H1 (cell line): ENCODE measurements at regions not wholly inside any gene's neighbourhood (a gene's known extent, or its start where the extent isn't known, plus 50 kb on each side); places are given as distances from the start of the nearest gene placed in this dataset.

Experiments used
- CTCF ChIA-PET: fragments of 300-600 bp; sonication (Branson Sonifier 250); formaldehyde crosslinking; loops from one replicate; lab custom pipeline; 2021; ENCODE audit not compliant: partially characterized antibody; lab: Charles Lee
- POLR2A ChIA-PET: fragments of 300-600 bp; sonication (Branson Sonifier 250); formaldehyde crosslinking; loops from one replicate; lab custom pipeline; 2021; ENCODE audit warnings: inconsistent platforms; ENCODE audit not compliant: partially characterized antibody; lab: Charles Lee
- DNase-seq, 2 experiments: peaks; one replicate each; pipeline versions ENCODE4 v3.0.0 to v3.0.0-alpha.2; 2010 to 2022; ENCODE audit warnings: low spot score in 2 of 2, low read depth in 1 of 2, mixed read lengths in 1 of 2
- FAIRE-seq: peaks from 2 replicates; lab custom pipeline; 2011; peaks lifted over from hg19 to GRCh38; lab: Jason Lieb, UNC
- H2AFZ ChIP-seq: 2 replicates; pipeline ENCODE4 v1.8.1; 2012; ENCODE audit warnings: low read length, inconsistent platforms
- H2AK5ac ChIP-seq: 2 replicates; pipeline ENCODE4 v1.6.1; 2013; ENCODE audit warnings: low read depth, low read length
- H2BK120ac ChIP-seq: replicated peaks from 2 replicates; pipeline ENCODE3; 2013; ENCODE audit warnings: low read depth, low read length, inconsistent platforms
- H2BK12ac ChIP-seq: 2 replicates; pipeline ENCODE4 v1.6.1; 2013; ENCODE audit warnings: low read depth, low read length
- H2BK15ac ChIP-seq: 2 replicates; pipeline ENCODE4 v1.6.1; 2013; ENCODE audit warnings: low read length
- H2BK20ac ChIP-seq: 2 replicates; pipeline ENCODE4 v1.6.1; 2013; ENCODE audit warnings: low read length
- H2BK5ac ChIP-seq: 2 replicates; pipeline ENCODE4 v1.6.1; 2013; ENCODE audit warnings: low read depth, low read length
- H3K14ac ChIP-seq: 2 replicates; pipeline ENCODE4 v1.6.1; 2013; ENCODE audit warnings: inconsistent platforms; ENCODE audit not compliant: insufficient read length
- H3K18ac ChIP-seq: 2 replicates; pipeline ENCODE4 v1.6.1; 2013; ENCODE audit warnings: low read length; ENCODE audit errors: extremely low read depth
- H3K23ac ChIP-seq: 2 replicates; pipeline ENCODE4 v1.6.1; 2013; ENCODE audit warnings: inconsistent platforms; ENCODE audit not compliant: insufficient read length
- H3K23me2 ChIP-seq: 2 replicates; pipeline ENCODE4 v1.6.1; 2013; ENCODE audit warnings: low read depth, low read length
- H3K27ac ChIP-seq: 2 replicates; pipeline ENCODE4 v1.6.1; 2011; ENCODE audit warnings: low read depth, low read length, inconsistent platforms
- H3K27me3 ChIP-seq, 4 experiments: replicated peaks in 1 of 4; 1 replicate in 1 of 4; 2 replicates in 3 of 4; pipeline versions ENCODE4 v1.6.1 to v1.8.1; 2011 to 2013; ENCODE audit warnings: low read length in 3 of 4, mild to moderate bottlenecking in 3 of 4, inconsistent platforms in 2 of 4, mixed read lengths in 2 of 4, moderate library complexity in 1 of 4; ENCODE audit not compliant: control insufficient read depth in 3 of 4, insufficient read depth in 3 of 4; ENCODE audit errors: extremely low read depth in 1 of 4
- H3K36me3 ChIP-seq, 4 experiments: 2 replicates each; pipeline versions ENCODE4 v1.6.1 to v1.8.1; 2011 to 2013; ENCODE audit warnings: mild to moderate bottlenecking in 4 of 4, low read length in 3 of 4, moderate library complexity in 2 of 4, control low read depth in 1 of 4, inconsistent platforms in 1 of 4; ENCODE audit not compliant: insufficient read depth in 4 of 4, control insufficient read depth in 2 of 4
- H3K4ac ChIP-seq: replicated peaks from 2 replicates; pipeline ENCODE3; 2013; ENCODE audit warnings: low read length, low read depth, mixed read lengths, inconsistent platforms; ENCODE audit not compliant: insufficient read length
- H3K4me1 ChIP-seq, 4 experiments: replicated peaks in 1 of 4; 1 replicate in 1 of 4; 2 replicates in 3 of 4; pipeline versions ENCODE4 v1.6.1 to v1.8.1; 2011 to 2013; ENCODE audit warnings: low read length in 3 of 4, inconsistent platforms in 2 of 4, mixed read lengths in 1 of 4; ENCODE audit not compliant: insufficient read depth in 4 of 4, control insufficient read depth in 3 of 4
- H3K4me2 ChIP-seq, 2 experiments: 2 replicates each; pipeline versions ENCODE4 v1.6.1 to v1.8.1; 2011 to 2013; ENCODE audit warnings: low read depth in 2 of 2, low read length in 2 of 2, control low read depth in 1 of 2, inconsistent platforms in 1 of 2, mild to moderate bottlenecking in 1 of 2; ENCODE audit not compliant: insufficient read depth in 1 of 2
- H3K4me3 ChIP-seq, 4 experiments: fragments of 200-600, 300-600 bp in 1 of 4; sonication (generic), shearing (Covaris generic), sonication (Bioruptor Twin) in 1 of 4; 2 replicates each; pipeline versions ENCODE4 v1.5.1 to v1.8.1; 2011 to 2016; ENCODE audit warnings: low read length in 4 of 4, low read depth in 3 of 4, control low read depth in 2 of 4, inconsistent platforms in 2 of 4, mild to moderate bottlenecking in 2 of 4, mixed read lengths in 1 of 4, moderate library complexity in 1 of 4; ENCODE audit not compliant: insufficient read depth in 2 of 4; ENCODE audit errors: extremely low read depth in 1 of 4
- H3K56ac ChIP-seq: replicated peaks from 2 replicates; pipeline ENCODE3; 2013; ENCODE audit warnings: low read depth, mild to moderate bottlenecking, mixed read lengths, low read length, inconsistent platforms; ENCODE audit not compliant: insufficient read length
- H3K79me1 ChIP-seq: 2 replicates; pipeline ENCODE4 v1.6.1; 2013; ENCODE audit warnings: low read depth, low read length, control low read depth
- H3K79me2 ChIP-seq, 2 experiments: 2 replicates each; pipeline versions ENCODE4 v1.6.1 to v1.8.1; 2012 to 2013; ENCODE audit warnings: low read length in 2 of 2, mild to moderate bottlenecking in 2 of 2, inconsistent platforms in 1 of 2; ENCODE audit not compliant: insufficient read depth in 2 of 2, control insufficient read depth in 1 of 2
- H3K9ac ChIP-seq, 4 experiments: replicated peaks in 1 of 4; 1 replicate in 1 of 4; 2 replicates in 3 of 4; pipeline versions ENCODE4 v1.6.1 to v1.8.1; 2011 to 2013; ENCODE audit warnings: low read depth in 3 of 4, low read length in 3 of 4, control low read depth in 2 of 4, mild to moderate bottlenecking in 2 of 4, moderate library complexity in 2 of 4, inconsistent platforms in 1 of 4; ENCODE audit errors: extremely low read depth in 1 of 4
- H3K9me3 ChIP-seq, 2 experiments: 2 replicates each; pipeline versions ENCODE4 v1.6.1 to v1.8.1; 2012 to 2013; ENCODE audit warnings: mild to moderate bottlenecking in 2 of 2, moderate library complexity in 2 of 2, control low read depth in 1 of 2, inconsistent platforms in 1 of 2, low read depth in 1 of 2, low read length in 1 of 2, mixed read lengths in 1 of 2; ENCODE audit not compliant: insufficient read depth in 2 of 2
- H4K20me1 ChIP-seq, 2 experiments: replicated peaks in 1 of 2; 2 replicates each; pipeline versions ENCODE3 to v1.8.1; 2011 to 2013; ENCODE audit warnings: inconsistent platforms in 2 of 2, low read length in 2 of 2, mild to moderate bottlenecking in 1 of 2; ENCODE audit not compliant: insufficient read depth in 2 of 2, control insufficient read depth in 1 of 2
- H4K5ac ChIP-seq: 2 replicates; pipeline ENCODE4 v1.6.1; 2013; ENCODE audit warnings: low read length, low read depth, mixed read lengths, inconsistent platforms; ENCODE audit not compliant: insufficient read length
- H4K8ac ChIP-seq: 2 replicates; pipeline ENCODE4 v1.8.0; 2013; ENCODE audit warnings: mild to moderate bottlenecking, moderate library complexity, low read length, inconsistent platforms; ENCODE audit not compliant: insufficient read depth; ENCODE audit errors: extremely low read depth
- H4K91ac ChIP-seq: replicated peaks from 2 replicates; pipeline ENCODE3; 2013; ENCODE audit warnings: low read length, mixed read lengths, inconsistent platforms; ENCODE audit not compliant: insufficient read length
- RNF2 ChIP-seq: fragments of 200-900, 300-1000 bp; sonication (generic); IDR thresholded peaks from 2 replicates; pipeline ENCODE4 v1.7.1; 2016; ENCODE audit warnings: borderline replicate concordance, low read depth, mild to moderate bottlenecking, antibody characterized with exemption, low read length; ENCODE audit not compliant: poor library complexity, severe bottlenecking; ENCODE audit errors: missing control alignments
- TAF1 ChIP-seq: IDR thresholded peaks from 2 replicates; pipeline ENCODE4 v1.6.1; 2011; ENCODE audit warnings: mild to moderate bottlenecking, low read depth, low read length
- ZNF274 ChIP-seq: IDR thresholded peaks from 2 replicates; pipeline ENCODE4 v1.7.0; 2012; ENCODE audit warnings: low read length, borderline replicate concordance; ENCODE audit errors: extremely low read depth

GRCh38 chr4:180530787-180531186, 1712.4 kb upstream of the TENM3 start:
- FAIRE-seq = peak; percentile 13
- POLR2A ChIA-PET = no interaction called here
- H3K4ac ChIP-seq = no peak overlapping the region

More at GRCh38 chr4:180530787-180531186, 1712.4 kb upstream of the TENM3 start:
- H2BK15ac ChIP-seq = no peak overlapping the region
- no peak for DNase-seq
- H2BK120ac ChIP-seq = no peak overlapping the region
- H2BK5ac ChIP-seq = no peak overlapping the region
- no peaks in the 10 kb centered on the region for H3K79me2 ChIP-seq
- H3K14ac ChIP-seq = no peak overlapping the region
- no peak for TF ChIP-seq TAF1
- no peak for TF ChIP-seq RNF2
- TF ChIP-seq ZNF274 = no peak
- H2BK20ac ChIP-seq = no peak overlapping the region
- H3K23me2 ChIP-seq = no peaks in the 10 kb centered on the region
- H2AFZ ChIP-seq = peak overlapping the region; percentile 62; the same call in 1 of the 2 replicates
- H4K8ac ChIP-seq = no peak overlapping the region
- CTCF ChIA-PET = interaction anchor here (0.8 to 1.6 kb wide), 4 partner anchors 10 to 74 kb away, joined by 3 to 5 read pairs (median 3); no protein-coding TSS in a partner anchor
- no peak overlapping the region for H4K91ac ChIP-seq
- no peak overlapping the region for H3K18ac ChIP-seq
- H3K23ac ChIP-seq = no peak overlapping the region
- peaks cover 0 to 7% (median 3%) of the 10 kb centered on the region in 4 experiments; a peak in 3 of 7 replicates for H3K4me1 ChIP-seq
- H3K27me3 ChIP-seq = no peaks in the 10 kb centered on the region
- H3K9ac ChIP-seq = no peak overlapping the region
- H2AK5ac ChIP-seq = no peak overlapping the region
- H3K36me3 ChIP-seq = no peaks in the 10 kb centered on the region
- H3K79me1 ChIP-seq = no peaks in the 10 kb centered on the region
- H3K56ac ChIP-seq = no peak overlapping the region
- H3K9me3 ChIP-seq = no peaks in the 10 kb centered on the region
- no peak overlapping the region for H3K27ac ChIP-seq
- no peak overlapping the region for H3K4me3 ChIP-seq
- no peaks in the 10 kb centered on the region for H4K20me1 ChIP-seq
- H3K4me2 ChIP-seq = peak overlapping the region in 1 of 2 experiments; percentile 19; a peak in 1 of 4 replicates
- H2BK12ac ChIP-seq = peak overlapping the region; percentile 13; the same call in 1 of the 2 replicates
- no peak overlapping the region for H4K5ac ChIP-seq
